GM19395 (cell line): ENCODE measurements at regions not wholly inside any gene's neighbourhood (a gene's known extent, or its start where the extent isn't known, plus 50 kb on each side); places are given as distances from the start of the nearest gene placed in this dataset.
"Not testable (repeated sequence)": the region's sequence is repeated elsewhere in the genome, so short reads cannot be mapped to it uniquely, and the experiment has no call there.

Experiments
- ATAC-seq: cut with Tn5 transposase; IDR thresholded peaks from one replicate; pipeline ENCODE4 v1.9.1; 2021; ENCODE audit warnings: mild to moderate bottlenecking, moderate library complexity; ENCODE audit not compliant: unreplicated experiment

DNA sequence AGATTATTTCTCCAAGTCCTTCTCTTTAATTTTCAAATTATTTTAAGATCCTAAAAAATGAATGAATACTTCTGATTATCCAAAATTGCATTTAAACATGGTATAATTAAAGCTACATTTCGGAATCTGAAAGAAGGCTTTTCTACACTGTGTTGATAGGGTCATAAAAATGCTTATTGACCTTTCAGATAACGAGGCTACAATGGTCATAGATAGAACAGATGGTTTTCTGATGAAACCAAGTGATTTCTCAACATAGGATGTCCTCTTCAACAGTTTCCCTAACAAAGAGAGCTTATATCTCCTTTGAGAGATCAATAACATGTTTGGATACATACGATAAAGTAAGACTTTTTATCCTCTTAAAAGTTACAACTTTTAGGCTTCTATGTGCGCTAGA is 201.1 kb downstream of the PTH2R start:
- ATAC-seq, result no peak

DNA sequence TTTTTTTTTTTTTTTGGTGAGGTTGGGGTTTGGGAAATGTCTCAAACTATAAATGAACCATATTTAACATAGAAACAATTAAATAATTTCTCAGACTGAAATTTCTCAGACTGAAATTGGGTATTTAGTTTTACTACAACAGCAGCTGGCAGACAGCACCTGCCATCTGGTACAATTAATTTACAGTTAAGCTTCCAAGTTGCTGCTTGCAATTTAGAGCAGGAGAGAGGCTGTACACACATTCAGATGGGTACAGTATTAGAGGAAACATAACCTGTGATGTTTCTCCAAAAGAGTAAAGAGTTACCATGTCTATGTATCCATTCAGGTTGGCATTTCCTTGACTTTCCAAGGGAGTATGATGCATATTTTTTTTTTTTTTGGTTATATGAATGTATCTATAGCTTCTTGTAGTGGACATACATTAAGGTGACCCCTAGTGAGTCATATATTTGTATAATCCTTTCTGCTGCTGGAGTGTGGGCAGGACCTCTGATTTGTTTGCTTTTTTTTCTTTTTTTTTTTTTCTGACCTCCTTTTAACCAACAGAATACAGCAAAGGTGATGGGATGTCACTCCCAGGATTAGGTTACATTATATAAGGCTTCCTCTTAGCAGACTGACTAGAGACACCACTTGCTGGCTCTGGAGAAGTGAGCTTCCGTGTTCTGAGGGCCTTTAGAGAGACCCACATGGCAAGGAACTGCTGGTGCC is 201.7 kb downstream of the PTH2R start:
- no peak for ATAC-seq

DNA sequence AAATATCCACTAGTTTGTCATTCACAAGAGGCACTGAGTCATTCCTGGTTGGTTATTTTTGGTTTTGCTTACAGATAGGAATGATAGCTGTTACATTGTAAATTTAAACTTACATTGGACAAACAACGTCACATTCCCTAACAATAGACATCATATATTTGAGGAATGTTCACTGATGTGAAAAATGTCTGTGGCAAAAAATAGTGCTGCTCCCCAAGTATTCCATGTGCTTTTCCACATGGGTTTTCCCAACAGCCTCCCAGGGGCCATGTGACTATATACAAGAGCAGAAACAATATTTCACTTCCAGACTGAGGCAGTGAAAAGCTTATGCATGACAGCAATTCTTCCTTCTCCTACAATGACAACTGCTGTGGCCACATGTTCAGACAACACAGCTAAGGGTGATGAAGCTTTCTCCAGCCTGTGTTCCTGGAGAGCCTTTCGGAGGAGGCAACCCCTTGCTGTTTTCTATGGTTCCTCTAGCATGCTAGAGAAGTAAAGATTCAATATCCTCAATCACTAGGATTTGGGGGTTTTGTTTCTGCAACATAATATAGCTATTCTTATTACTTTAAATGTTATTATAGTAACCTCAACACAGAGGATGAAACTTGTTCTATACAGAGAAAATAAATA is 202.7 kb downstream of the PTH2R start:
- no peak for ATAC-seq

DNA sequence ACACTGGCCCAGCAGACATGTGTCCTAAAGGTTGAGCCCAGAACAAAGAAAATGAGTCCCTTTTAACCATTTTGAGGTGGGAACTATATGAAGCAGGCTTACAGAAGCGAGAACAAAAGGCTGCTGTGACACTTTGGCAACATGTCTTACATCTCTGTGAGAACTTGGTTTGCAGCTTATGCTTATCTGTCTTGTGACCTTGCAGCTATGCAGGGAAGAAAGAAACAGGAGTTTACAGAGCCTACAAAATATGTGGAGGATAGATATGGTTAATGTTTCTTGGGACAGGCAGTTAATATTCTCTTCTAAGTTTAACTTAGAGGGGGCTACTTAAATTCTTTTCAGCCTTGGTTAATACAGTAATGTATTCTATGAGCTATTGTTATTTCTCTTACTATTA is 209.1 kb downstream of the PTH2R start:
- ATAC-seq, result not testable (repeated sequence)

DNA sequence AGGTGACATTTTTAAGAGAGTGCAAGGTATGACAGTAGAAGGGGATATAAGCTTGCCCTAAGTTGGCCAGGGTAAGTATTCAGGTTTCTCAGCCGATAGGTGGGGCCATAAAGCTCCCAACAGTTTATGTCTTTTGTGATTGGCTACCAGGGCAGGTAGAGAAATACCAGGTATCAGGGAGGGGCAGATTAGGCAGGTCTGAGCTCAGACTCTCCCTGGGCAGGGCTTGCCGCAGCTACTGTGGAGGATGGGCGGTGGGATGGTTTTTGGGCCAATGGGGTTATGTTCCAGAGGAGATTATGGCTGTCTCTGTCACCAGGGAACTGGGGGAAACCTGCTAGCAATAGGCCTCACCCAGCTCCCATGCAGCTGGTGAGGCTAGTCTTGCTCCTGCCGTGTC is 211.6 kb downstream of the PTH2R start:
- no peak for ATAC-seq

DNA sequence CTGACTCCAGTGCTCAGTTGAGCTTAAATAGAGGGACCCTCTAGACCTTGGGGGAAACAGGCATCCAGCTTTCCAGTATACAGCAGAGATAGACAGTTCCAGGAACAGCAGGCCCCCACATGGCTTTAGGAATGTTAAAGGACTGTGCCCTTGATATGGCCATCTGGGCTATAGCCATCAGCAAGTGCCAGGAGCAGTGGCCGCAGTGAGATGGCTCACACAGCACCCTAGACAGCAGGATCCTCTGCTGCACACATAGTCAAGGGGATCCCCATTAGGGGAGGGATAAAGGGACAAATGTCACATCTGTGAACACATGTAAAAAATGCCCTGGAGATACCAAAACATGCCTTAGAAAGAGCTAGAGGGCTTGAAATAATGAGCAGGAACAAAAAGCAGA is 213.4 kb downstream of the PTH2R start:
- ATAC-seq, result no peak

DNA sequence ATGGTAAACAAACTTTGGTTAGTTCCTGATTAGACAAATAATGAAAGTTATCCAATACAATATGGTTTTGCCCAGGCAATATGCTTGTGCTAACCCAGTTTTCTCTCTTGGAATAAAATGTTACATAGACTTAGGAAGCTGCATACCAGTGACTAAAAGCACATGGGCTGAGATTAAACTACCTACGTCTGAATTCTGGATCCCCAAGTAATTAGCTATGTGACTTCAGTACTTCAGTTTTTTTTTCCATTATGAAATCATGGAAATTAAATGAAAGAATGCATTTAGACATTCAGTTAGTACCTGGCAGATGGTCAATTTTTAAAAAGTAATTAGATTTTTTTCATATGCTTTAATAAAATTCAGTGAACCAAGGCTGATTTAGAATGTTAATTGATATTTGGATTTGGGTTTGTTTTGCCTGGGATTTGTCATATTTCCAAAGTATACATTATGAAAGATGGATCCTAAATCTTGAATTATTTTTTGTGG is 213.9 kb downstream of the PTH2R start:
- ATAC-seq, result no peak

DNA sequence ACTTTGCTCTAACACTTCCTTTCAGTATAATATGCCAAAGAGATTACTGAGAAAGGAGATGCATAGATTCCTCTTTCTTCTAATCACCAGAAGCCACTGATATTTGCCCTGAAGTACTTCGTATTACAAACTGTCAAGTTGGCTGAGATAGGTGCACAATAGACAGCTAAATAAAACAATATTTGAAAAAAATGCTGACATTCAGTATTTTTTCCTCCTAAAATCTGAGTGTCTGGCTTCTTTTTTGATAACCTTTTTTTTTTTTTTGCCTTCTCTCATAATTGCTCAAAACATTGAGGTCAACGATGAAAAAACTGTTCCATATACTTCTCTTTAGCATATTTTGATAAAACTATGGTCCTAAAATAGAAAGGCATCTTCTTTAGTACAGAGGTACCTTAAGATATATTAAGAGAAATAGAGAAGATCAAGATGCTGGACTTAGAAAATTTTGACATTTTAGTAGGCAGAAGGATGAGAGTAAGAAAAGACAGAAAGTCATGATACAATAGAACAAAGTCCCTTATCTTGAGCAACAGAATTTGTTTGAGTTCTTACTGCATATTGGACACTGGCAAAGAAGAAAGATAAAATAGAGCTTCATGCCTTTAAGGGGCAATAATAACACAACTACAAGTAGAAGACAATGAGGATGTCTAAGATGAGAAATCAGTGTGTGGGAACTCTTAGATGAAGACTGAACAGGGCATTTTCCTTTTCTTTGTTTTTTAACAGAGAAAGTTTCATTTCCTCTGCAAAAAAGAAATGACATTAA is 220.7 kb downstream of the PTH2R start:
- no peak for ATAC-seq

DNA sequence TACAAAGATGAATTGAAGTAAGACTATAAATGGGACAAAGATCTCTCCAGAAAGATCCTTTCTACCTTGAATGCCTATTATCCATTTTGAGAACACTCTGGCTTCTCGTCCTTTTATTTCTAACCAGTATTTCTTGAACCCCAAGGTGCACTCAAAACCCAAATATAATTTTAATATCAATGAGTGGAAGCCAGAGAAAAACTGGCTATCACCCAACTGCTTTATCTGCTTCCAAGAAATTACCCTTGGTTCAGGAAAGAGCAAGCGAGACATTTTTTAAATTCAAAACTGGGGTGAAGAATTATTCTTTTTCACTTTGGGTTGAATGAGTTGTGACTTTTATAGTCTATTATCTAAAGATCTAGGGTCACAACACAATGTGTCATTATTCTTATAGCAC is 221.3 kb downstream of the PTH2R start:
- no peak for ATAC-seq

DNA sequence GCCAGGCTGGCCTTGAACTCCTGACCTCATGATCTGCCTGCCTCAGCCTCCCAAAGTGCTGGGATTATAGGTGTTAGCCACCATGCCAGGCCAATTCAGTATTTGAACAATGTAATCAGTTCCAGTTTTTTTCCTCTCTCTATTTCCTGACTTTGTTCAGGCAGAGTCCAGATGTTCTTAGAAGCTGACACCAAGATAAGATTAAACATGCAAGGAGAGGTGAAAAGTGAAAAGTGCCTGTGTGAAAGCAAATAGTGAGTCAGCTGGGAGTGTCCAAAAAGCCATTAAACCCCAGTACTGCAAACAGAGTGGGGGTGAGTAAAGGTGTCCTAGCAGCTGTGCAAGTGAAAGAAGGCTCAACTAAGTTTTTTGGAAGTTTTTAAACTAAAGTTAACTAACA is 231.5 kb downstream of the PTH2R start:
- peak; percentile 74 for ATAC-seq

DNA sequence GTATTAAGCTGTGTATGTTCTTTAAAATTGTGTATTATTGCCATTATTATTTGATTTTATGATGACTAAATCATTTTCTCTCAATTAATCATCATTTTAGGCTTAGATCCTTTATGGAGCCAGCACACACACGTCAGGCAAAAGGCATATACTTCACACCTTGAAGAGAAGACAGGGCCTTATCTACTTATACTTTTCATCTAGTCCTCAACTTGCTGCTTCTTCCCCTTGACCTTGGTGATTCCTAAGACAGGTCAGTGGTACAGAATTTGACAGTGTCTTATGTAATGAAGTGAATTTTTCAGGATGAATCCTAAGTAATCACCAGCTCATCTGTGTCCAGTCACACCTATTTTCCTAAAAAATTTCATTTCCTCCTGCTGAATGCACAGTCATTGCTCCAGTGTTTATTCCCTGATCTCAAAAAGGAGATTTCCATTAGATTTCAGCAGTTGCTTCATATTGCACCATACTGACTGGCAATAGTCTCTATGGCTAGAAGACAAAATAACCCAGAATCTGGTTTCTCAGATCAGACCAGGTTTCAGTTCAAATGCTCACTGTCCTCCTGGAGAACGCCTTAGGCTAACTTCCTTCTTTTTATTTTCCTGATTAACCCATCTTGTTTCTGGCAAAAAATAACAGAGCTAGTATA is 235.7 kb downstream of the PTH2R start:
- ATAC-seq, result no peak

DNA sequence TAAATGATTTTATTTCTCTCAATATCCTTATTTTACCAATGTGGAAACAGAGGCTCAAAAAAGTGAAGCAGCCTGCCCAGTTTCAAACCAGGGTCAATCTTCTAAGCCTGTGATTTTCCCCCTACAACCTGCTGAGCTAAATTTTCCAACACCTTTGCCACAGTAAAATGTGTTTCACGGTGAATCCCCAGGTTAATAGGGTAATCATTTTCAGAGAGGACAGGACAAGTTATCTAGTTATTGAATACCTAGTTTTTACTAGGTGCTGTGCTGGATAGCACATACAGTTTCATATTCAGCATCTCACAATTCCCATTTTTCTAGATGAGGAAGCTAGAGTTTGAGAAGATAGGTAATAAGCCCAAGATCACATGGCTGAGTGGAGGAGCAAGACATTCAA is 236.6 kb downstream of the PTH2R start:
- no peak for ATAC-seq

DNA sequence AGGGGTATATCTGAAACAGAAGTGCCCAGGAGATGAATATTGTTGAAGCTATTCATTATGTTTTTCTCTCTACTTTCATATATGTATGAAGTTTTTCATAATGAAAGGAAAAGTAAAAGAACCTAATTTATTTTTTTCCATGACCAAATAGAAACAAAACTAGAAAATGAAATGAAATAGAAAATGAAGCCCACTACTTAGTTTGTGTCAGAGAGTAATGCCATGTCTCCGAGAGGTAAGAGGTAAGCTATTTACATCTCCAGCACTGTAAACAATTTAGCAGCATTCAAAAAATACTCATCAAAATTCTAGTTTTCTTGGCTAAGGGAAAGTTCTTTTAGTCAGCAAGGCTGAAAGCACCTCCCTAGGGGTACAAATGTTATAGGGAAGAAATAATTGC is 238.6 kb downstream of the PTH2R start:
- ATAC-seq, result no peak

DNA sequence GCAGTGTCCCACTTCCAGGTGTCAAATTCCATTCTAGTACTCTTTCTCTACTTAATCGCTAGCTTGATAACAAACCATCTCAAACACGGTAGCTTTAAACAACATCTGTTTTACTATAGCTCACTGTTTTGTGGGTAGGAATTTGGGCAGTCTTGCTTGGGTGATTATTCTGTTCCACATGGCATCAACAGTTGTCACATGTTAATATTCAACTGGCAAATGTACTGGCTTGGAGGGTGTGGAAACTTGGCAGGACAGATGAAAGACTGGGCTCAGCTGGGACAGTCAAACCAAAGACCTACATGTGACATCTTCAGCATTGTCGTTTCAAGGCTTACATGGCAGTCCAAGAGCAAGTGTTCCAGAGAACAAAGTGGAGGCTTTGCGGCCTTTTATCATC is 241.8 kb downstream of the PTH2R start:
- no peak for ATAC-seq

DNA sequence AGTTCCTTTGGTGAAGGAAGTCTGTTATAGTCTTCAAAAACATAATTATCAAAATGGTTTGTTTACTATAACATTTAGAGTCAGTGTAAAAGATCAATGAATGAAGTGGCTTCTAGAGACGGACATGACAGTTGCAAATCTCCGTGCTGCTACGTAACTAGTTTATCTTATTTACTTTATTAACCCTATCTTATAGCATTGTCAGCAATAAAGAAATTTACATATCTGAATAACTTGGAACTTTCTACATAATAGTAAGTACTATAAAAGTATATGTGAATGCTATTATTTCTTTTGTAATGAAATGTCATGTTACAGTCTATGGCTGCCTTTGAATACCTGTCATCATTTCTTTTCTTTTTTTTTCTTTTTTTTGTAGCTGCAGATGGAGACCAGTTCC is 246.8 kb downstream of the PTH2R start:
- ATAC-seq, result no peak

DNA sequence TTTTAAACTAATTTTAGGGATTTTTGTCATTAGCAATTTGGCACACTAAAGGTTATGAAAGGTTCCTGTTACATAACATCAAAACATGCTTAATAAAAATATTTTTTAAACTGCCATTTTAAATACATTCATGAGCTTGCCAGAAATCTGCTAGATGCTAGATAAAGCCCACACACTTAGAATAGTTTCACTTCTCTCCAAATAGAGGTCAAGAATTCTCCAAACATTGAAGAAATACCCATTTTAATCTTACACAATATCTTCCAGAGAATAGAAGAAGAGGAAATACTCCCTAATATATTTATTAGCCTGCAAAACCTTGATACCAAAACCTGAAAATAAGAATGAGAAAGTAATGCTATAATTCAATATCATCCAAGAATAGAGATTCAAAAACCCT is 247.5 kb downstream of the PTH2R start:
- no peak for ATAC-seq

DNA sequence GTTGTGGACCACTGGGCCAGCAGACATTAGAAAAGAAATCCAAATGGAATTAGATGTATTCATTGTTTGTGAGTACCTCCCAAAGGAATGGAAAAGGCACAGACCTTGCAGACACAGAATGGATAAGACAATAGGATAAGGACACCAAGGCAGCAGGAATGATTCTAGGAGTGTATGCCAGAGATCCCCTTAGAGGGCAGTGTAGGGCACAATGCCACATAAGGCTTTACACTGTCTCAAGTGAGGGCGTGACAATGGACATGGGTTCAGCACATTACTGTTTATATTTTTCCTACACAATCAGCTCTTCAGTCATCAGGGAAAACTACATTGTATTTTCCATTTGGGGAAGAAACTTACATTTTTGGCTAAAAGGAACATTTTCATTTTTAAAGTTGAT is 250.9 kb downstream of the PTH2R start:
- no peak for ATAC-seq

DNA sequence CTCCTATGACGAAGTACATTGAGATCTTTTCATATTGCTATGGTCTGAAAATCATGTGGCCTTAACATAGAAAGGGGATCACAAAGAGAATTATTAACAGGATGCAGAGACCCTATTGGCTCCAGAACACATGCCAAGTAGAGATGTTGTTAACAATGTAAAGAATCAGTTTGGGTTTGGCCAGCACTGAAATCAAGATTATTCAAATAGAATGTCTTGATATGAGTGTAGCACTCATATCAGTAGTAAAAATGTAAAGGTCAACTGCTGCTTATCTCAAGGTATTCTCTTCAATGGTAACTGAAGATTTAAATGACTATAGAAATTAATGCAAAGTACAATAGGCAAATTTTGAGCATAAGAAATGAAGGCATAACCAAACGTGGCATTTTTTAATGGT is 262.8 kb downstream of the PTH2R start:
- peak; percentile 43 for ATAC-seq

DNA sequence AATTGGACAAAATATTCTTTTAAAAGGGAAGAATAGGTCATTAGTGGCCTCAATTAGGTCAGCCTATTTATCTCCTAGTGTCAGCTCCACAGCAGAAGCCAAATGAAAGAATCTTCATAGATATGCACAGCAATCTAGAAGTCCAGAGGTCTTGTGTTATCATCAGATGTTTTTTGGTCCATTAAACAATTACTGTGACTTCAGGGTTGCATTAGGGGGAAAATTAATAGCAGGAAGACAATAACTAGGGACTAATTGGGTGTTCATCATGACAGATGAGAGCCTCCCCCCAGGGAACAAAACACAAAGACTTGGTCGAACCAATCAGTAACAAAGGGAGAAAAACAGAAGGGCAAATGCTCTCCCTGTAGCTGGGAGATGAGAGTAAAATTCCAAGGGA is 264.7 kb downstream of the PTH2R start:
- ATAC-seq, result no peak

DNA sequence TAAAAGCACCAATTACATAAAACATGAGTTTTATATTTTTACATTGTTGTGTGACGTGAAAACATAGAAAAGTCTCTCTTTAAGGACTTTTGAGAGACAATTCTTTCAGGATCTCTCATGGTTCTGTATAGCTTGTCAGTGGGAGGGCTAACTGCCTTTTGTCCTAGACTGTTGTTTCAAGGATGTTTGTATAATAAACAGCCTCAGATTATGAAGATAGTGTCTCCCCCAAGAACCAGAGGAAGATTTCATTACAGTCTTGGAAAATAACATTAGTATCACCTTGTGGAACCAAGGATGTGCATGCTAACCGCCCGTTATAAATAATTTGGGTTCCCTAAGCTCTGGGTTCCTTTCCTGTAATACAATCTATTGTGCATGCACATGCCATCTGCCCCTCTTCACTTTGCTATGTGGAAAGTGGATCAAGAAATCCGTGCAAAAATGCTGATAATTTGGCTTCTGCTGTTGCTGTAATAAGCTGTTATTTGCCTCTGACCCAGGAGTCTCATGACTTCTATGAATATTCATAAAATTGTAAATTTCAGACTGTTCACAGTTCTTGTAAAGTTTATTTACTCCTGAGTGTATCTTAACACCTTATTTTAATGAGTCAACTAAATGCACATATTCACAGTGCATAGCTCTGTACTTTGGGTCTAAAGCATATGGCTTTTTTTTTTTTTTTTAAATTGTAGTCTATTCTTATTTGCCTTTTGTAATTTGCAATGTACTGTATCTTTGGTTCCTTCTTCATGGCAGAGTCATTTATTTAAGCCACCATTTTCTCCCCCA is 265.5 kb downstream of the PTH2R start:
- ATAC-seq, result no peak

DNA sequence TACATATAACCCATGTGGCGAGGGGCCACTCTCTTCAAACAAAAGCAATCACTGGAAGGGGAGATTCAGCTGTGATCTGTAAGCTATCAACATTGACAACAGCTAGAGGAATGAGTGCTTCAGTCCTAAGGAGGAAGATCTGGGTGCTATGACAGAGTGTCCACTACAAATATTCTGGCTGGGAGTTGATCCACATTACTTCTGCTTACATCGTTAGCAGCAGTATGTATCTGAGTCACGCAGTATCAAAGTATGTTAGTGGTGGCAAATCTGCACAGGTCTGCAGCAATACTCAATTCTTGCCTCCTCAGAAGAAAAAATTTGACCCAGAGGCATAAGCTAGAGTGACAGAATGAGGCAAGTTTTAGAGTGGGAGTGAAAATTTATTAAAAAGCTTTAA is 267.0 kb downstream of the PTH2R start:
- ATAC-seq, result no peak
